Omental fat pad (tissue), 3 donors: ENCODE measurements at regions not wholly inside any gene's neighbourhood (a gene's known extent, or its start where the extent isn't known, plus 50 kb on each side); places are given as distances from the start of the nearest gene placed in this dataset.
"Not testable (repeated sequence)": the region's sequence is repeated elsewhere in the genome, so short reads cannot be mapped to it uniquely, and the experiment has no call there.

Experiments
- ATAC-seq: fragments of 150-250 bp; one replicate; pipeline ENCODE4 v1.9.1; 2016; ENCODE audit warnings: mild to moderate bottlenecking, moderate library complexity; ENCODE audit not compliant: low FRiP score
- DNase-seq: peaks from one replicate; pipeline ENCODE4 v3.0.0-alpha.2; 2019; ENCODE audit warnings: low spot score
- CTCF ChIP-seq, 3 donors: fragments of 450-650 bp; IDR thresholded peaks; one replicate each; pipeline ENCODE4 v1.5.1; 2016 to 2017; ENCODE audit warnings: antibody characterized with exemption in 3 of 3, mild to moderate bottlenecking in 3 of 3, moderate library complexity in 2 of 3

- ATAC-seq (no peak), DNase-seq (no peak)
- TF ChIP-seq CTCF (IDR thresholded peaks at IDR 0.05) = no peak
Observed at GRCh38 chr9:13436591-13436990, 157.1 kb upstream of the MPDZ start.

GRCh38 chr9:13433453-13433852, 154.0 kb upstream of the MPDZ start:
- not testable (repeated sequence) for ATAC-seq, DNase-seq

- DNase-seq (no peak), ATAC-seq (no peak)
- no peak for TF ChIP-seq CTCF (IDR thresholded peaks at IDR 0.05)
Observed at GRCh38 chr9:13432904-13433303, 153.4 kb upstream of the MPDZ start.

DNA sequence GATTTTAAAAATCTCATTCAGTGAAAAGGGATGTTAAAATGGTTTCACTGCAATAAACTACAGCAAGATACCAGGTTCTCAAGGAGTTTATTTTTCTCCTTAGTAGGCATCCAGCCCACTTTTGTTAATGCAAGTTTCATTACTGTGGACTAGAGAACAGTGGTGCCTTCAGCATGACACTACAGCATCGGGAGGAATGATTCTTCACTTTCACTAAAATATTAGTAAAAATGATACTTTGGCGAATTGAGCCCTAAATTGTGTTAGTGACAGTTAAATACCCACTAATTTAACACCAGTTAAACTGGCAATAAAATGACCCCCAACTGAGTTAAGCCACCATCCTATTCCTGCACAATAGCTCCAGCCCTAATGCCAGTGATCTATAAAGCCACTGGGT, 152.2 kb upstream of the MPDZ start:
- DNase-seq (no peak), ATAC-seq (no peak)
- TF ChIP-seq CTCF (IDR thresholded peaks at IDR 0.05) = no peak

DNA sequence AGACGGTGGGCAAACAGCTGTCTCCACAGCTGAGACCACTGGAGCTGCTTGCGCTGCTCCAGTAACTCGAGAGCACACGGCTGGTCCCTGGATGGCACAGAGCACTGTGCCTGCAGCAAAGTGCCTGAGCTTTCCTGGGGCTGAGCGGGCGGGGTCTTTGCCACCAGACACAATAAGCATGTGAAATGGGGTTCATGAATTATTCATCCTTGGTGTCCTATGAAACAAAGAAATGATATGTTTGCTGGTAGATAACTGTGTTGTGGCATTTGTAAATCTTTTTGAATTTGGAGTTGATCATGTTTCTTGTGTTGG, 151.7 kb upstream of the MPDZ start:
- no peak for TF ChIP-seq CTCF (IDR thresholded peaks at IDR 0.05)
- DNase-seq = no peak
- no peak for ATAC-seq

DNA sequence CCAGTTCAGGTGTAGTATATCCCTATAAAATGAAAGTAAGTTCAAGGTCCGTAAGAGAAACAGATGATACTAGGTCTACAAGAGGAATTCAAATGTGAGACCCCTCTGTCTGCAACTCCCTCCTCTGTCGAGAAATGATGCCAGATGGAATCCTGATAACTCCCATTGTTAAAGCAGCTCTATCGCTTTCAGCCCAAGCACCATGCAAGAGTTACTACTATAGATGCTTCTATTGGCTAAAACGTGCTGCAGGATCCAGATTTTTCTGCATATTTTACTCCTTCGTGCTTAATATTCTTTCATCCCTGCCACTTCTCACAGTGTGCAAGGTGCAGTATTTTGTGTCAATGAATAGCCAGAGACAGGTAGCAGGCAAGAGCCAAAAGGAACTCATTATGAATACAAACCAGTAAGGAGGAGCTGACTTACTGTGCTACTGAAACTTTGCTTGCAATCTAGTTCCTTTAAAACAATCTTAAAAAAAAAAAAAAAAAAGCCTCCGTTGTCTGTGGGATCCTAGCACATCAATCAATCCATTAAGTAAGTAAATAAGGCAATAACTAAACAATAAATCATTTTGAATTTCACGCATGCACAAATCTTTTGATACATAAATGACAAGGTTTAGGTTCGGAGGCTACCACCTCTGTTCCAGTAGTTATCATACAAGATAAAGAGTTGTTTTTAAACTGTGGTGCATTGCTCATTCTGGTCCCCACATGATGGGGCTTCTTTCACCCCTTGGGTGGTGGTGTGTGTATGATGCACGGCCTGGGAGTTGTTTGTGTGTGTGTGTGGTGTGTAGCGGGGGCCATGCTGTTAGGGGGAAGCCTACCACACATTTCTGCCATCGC, 151.1 kb upstream of the MPDZ start:
- ATAC-seq = no peak
- no peak for TF ChIP-seq CTCF (IDR thresholded peaks at IDR 0.05)
- no peak for DNase-seq

- ATAC-seq (no peak), DNase-seq (no peak)
- no peak for TF ChIP-seq CTCF (IDR thresholded peaks at IDR 0.05)
Observed at GRCh38 chr9:13429301-13430190, 150.1 kb upstream of the MPDZ start.
